OCI-LY3 (cell line): ENCODE measurements at regions not wholly inside any gene's neighbourhood (a gene's known extent, or its start where the extent isn't known, plus 50 kb on each side); places are given as distances from the start of the nearest gene placed in this dataset.

Experiments
- H2AFZ ChIP-seq: fragments of 200-600, 300-600 bp; shearing (Covaris generic); 2 replicates; pipeline ENCODE4 v1.6.0; 2014; ENCODE audit warnings: antibody characterized with exemption, low read depth, low read length
- H3K27ac ChIP-seq: fragments of 200-600, 300-600 bp; sonication (generic); 2 replicates; pipeline ENCODE4 v1.5.1; 2014; ENCODE audit warnings: mild to moderate bottlenecking, low read length, moderate library complexity, mixed read lengths
- H3K27me3 ChIP-seq: fragments of 200-600, 300-600 bp; sonication (generic); 2 replicates; pipeline ENCODE4 v1.6.1; 2014; ENCODE audit warnings: low read depth, low read length, mixed read lengths
- H3K36me3 ChIP-seq: fragments of 200-600, 300-600 bp; sonication (generic); replicated peaks from 2 replicates; pipeline ENCODE3; 2014; ENCODE audit warnings: low read depth, low read length, mixed read lengths
- H3K4me1 ChIP-seq: fragments of 300-600, 200-600 bp; sonication (generic); 2 replicates; pipeline ENCODE4 v1.6.1; 2014; ENCODE audit warnings: low read length, mixed read lengths
- H3K4me2 ChIP-seq: fragments of 200-600, 300-600 bp; sonication (generic); 2 replicates; pipeline ENCODE4 v1.6.1; 2014; ENCODE audit warnings: low read length, mixed read lengths
- H3K4me3 ChIP-seq: fragments of 300-600, 200-600 bp; sonication (generic); 2 replicates; pipeline ENCODE4 v1.5.1; 2014; ENCODE audit warnings: antibody characterized with exemption, mild to moderate bottlenecking, low read length, moderate library complexity
- H3K79me2 ChIP-seq: fragments of 300-600, 200-600 bp; shearing (Covaris generic); 2 replicates; pipeline ENCODE4 v1.6.1; 2014; ENCODE audit warnings: mild to moderate bottlenecking, low read length, mixed read lengths
- H3K9ac ChIP-seq: fragments of 300-600, 200-600 bp; shearing (Covaris generic); 2 replicates; pipeline ENCODE4 v1.6.0; 2014; ENCODE audit warnings: mild to moderate bottlenecking, low read length, moderate library complexity
- H3K9me3 ChIP-seq: fragments of 200-600, 300-600 bp; shearing (Covaris generic); 2 replicates; pipeline ENCODE4 v1.6.1; 2014; ENCODE audit warnings: low read length, mixed read lengths; ENCODE audit not compliant: insufficient read depth
- H4K20me1 ChIP-seq: fragments of 200-600, 300-600 bp; sonication (generic); 2 replicates; pipeline ENCODE4 v1.6.1; 2016; ENCODE audit warnings: low read length, mixed read lengths; ENCODE audit not compliant: insufficient read depth
- EZH2phosphoT487 ChIP-seq: fragments of 200-600 bp; shearing (Covaris generic); IDR thresholded peaks from 2 replicates; pipeline ENCODE4 v1.6.1; 2018; ENCODE audit warnings: antibody characterized with exemption, mixed run types, low read depth
- TF ChIP-seq, protein P1 (sequence below): fragments of 200-600, 300-600 bp; sonication (generic); IDR thresholded peaks from 2 replicates; pipeline ENCODE4 v1.5.1; 2014; ENCODE audit warnings: antibody characterized with exemption, low read length, low read depth

DNA sequence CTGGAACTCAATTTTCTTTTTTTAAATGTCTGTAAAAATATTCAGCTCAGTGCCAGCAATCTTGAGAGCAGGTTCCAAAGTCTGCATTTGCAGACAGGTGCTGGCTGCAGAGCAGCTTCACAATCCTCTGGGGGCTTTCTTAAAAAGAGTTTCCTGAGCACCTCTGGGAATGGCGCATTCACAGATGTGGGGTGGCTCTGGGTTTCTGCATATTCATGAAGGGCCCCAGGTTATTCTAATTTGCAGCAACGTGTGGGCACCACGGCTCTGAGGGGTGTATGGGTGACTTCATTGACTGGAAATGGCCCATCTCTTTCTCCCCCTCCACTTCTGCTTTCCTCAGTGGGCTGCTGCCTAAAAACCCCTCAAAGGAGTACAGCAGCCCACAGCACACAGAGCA is 225.0 kb upstream of the APCDD1 start:
- H3K27me3 ChIP-seq = no peaks in the 10 kb centered on the region
- no peak overlapping the region for H3K9ac ChIP-seq
- no peak overlapping the region for H3K27ac ChIP-seq
- no peaks in the 10 kb centered on the region for H3K4me1 ChIP-seq
- H3K36me3 ChIP-seq = no peaks in the 10 kb centered on the region
- peaks cover 4% of the 10 kb centered on the region; the same call in 1 of the 2 replicates for H3K9me3 ChIP-seq
- H4K20me1 ChIP-seq = no peaks in the 10 kb centered on the region
- H3K79me2 ChIP-seq = no peaks in the 10 kb centered on the region
- no peak for TF ChIP-seq EZH2phosphoT487
- TF ChIP-seq, protein P1, sequence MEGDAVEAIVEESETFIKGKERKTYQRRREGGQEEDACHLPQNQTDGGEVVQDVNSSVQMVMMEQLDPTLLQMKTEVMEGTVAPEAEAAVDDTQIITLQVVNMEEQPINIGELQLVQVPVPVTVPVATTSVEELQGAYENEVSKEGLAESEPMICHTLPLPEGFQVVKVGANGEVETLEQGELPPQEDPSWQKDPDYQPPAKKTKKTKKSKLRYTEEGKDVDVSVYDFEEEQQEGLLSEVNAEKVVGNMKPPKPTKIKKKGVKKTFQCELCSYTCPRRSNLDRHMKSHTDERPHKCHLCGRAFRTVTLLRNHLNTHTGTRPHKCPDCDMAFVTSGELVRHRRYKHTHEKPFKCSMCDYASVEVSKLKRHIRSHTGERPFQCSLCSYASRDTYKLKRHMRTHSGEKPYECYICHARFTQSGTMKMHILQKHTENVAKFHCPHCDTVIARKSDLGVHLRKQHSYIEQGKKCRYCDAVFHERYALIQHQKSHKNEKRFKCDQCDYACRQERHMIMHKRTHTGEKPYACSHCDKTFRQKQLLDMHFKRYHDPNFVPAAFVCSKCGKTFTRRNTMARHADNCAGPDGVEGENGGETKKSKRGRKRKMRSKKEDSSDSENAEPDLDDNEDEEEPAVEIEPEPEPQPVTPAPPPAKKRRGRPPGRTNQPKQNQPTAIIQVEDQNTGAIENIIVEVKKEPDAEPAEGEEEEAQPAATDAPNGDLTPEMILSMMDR = no peak
- H3K4me2 ChIP-seq = no peak overlapping the region
- H3K4me3 ChIP-seq = no peak overlapping the region
- no peak overlapping the region for H2AFZ ChIP-seq

DNA sequence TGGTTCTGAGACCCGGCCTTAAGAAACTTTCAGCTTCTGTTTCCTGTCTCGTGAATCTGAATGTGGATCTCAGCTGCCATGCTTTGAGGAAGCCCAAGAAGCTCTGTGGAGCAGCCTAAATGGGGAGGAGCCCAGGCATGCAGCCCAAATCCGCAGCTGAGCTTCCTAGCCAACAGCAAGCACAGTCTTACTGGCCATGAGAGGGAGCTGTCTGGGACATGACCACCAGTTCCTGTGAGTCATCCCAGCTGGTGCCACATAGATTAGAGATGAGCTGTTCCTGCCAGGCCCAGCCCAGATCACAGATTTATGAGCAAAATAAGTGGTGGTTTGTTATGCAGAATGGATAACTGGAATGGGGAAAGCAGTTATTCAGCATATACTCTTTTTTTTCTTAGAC is 224.4 kb upstream of the APCDD1 start:
- TF ChIP-seq EZH2phosphoT487 = no peak
- TF ChIP-seq, protein P1 = no peak
- Histone ChIP-seq H2AFZ (no peak overlapping the region), H3K4me2 (no peak overlapping the region)

DNA sequence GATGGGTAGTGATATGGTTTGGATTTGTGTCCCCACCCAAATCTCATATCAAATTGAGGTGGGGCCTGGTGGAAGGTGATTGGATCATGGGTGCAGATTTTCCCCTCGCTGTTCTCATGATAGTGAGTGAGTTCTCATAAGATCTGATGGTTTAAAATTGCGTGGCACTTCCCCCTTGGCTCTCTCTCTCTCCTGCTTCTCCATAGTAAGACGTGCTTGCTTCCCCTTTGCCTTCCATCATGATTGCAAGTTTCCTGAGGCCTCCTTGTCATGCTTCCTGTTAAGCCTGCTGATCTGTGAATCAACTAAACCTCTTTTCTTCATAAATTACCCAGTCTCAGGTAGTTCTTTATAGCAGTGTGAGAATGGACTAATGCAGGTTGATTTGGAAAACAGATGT is 223.2 kb upstream of the APCDD1 start:
- Histone ChIP-seq H3K4me3 (no peak overlapping the region), H3K36me3 (no peaks in the 10 kb centered on the region), H3K27ac (no peak overlapping the region), H3K4me1 (no peaks in the 10 kb centered on the region), H3K9me3 (no peaks in the 10 kb centered on the region), H3K4me2 (no peak overlapping the region), H4K20me1 (no peaks in the 10 kb centered on the region), H3K27me3 (no peaks in the 10 kb centered on the region), H3K9ac (no peak overlapping the region), H2AFZ (no peak overlapping the region), H3K79me2 (no peaks in the 10 kb centered on the region)
- TF ChIP-seq EZH2phosphoT487 = no peak
- TF ChIP-seq, protein P1 = no peak

More for the DNA sequence above, 224.4 kb upstream of the APCDD1 start:
- Histone ChIP-seq H3K4me1 (no peaks in the 10 kb centered on the region), H3K79me2 (no peaks in the 10 kb centered on the region), H3K27ac (no peak overlapping the region), H3K27me3 (no peaks in the 10 kb centered on the region), H3K36me3 (no peaks in the 10 kb centered on the region), H3K4me3 (no peak overlapping the region), H4K20me1 (no peaks in the 10 kb centered on the region), H3K9me3 (peaks cover 4% of the 10 kb centered on the region; the same call in 1 of the 2 replicates), H3K9ac (no peak overlapping the region)

DNA sequence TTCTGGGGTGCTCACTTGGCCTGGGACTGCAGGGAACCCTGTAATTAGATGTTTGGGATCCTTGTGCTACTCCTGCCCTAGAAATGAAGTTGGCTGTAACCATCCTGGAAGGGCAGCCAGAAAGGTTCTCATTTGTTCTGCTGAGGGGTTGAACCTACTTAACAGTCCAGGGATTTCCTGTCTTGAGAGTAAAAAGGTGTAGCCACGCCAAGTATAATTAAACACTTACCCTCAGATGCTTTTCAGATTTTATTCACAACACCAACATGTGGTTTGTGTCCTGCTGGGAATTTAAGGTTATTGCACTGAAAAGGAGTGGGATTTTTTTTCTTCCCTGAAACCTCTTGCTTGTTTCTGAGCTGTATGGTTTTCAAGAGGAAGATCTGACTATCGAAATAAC is 222.4 kb upstream of the APCDD1 start:
- no peaks in the 10 kb centered on the region for H3K4me1 ChIP-seq
- no peaks in the 10 kb centered on the region for H3K27me3 ChIP-seq
- no peak overlapping the region for H3K4me2 ChIP-seq
- no peak overlapping the region for H3K4me3 ChIP-seq
- no peak overlapping the region for H2AFZ ChIP-seq
- no peaks in the 10 kb centered on the region for H3K9me3 ChIP-seq
- no peaks in the 10 kb centered on the region for H4K20me1 ChIP-seq
- H3K79me2 ChIP-seq = no peaks in the 10 kb centered on the region
- no peak overlapping the region for H3K9ac ChIP-seq
- no peaks in the 10 kb centered on the region for H3K36me3 ChIP-seq
- H3K27ac ChIP-seq = no peak overlapping the region
- TF ChIP-seq, protein P1 = no peak
- TF ChIP-seq EZH2phosphoT487 = no peak
